Activated T-helper 17 cell treated with anti-CD3 and anti-CD28 coated beads, Interleukin-2, amount 50 U/mL, for 72 hours (primary cell): ENCODE measurements at regions not wholly inside any gene's neighbourhood (a gene's known extent, or its start where the extent isn't known, plus 50 kb on each side); places are given as distances from the start of the nearest gene placed in this dataset.

Source experiments
- ATAC-seq: fragments of 150-1000 bp; cut with Tn5 transposase; replicated peaks from 2 replicates; pipeline ENCODE4 v1.10.0; 2021; ENCODE audit warnings: mild to moderate bottlenecking, moderate library complexity
- H3K27ac Mint-ChIP-seq: one replicate; pipeline ENCODE4 v1.8.0; 2022; ENCODE audit warnings: mixed read lengths
- H3K27me3 Mint-ChIP-seq: one replicate; pipeline ENCODE4 v1.8.0; 2022; ENCODE audit warnings: mixed read lengths
- H3K36me3 Mint-ChIP-seq: one replicate; pipeline ENCODE4 v1.8.0; 2022; ENCODE audit warnings: low read depth, mild to moderate bottlenecking, mixed read lengths
- H3K4me1 Mint-ChIP-seq: one replicate; pipeline ENCODE4 v1.8.0; 2022; ENCODE audit warnings: mixed read lengths
- H3K4me3 Mint-ChIP-seq: one replicate; pipeline ENCODE4 v1.8.0; 2022; ENCODE audit warnings: mild to moderate bottlenecking, mixed read lengths
- H3K9me3 Mint-ChIP-seq: one replicate; pipeline ENCODE4 v1.8.0; 2022; ENCODE audit warnings: mixed read lengths

- no peaks in the 10 kb centered on the region for H3K27me3 Mint-ChIP-seq
- H3K27ac Mint-ChIP-seq, result no peak overlapping the region
- no peaks in the 10 kb centered on the region for H3K9me3 Mint-ChIP-seq
- H3K4me3 Mint-ChIP-seq, result no peak overlapping the region
- ATAC-seq, result peak; percentile 61
- H3K36me3 Mint-ChIP-seq, result no peaks in the 10 kb centered on the region
- peaks cover 5% of the 10 kb centered on the region for H3K4me1 Mint-ChIP-seq
Observed at GRCh38 chr18:11553098-11553940, 56.1 kb upstream of the SLC35G4 start.

GRCh38 chr18:11548916-11549551 is 60.4 kb upstream of the SLC35G4 start:
- Mint-ChIP-seq H3K4me1 (peaks cover 5% of the 10 kb centered on the region), H3K36me3 (no peaks in the 10 kb centered on the region), H3K27ac (no peak overlapping the region), H3K4me3 (no peak overlapping the region), H3K27me3 (no peaks in the 10 kb centered on the region), H3K9me3 (peaks cover 2% of the 10 kb centered on the region)
- ATAC-seq, result no peak

GRCh38 chr18:11548396-11548795 is 61.0 kb upstream of the SLC35G4 start:
- H3K4me3 Mint-ChIP-seq, result no peak overlapping the region
- H3K4me1 Mint-ChIP-seq, result peaks cover 3% of the 10 kb centered on the region

GRCh38 chr18:11544060-11544633 is 65.2 kb upstream of the SLC35G4 start:
- Mint-ChIP-seq H3K27me3 (peaks cover 6% of the 10 kb centered on the region), H3K4me3 (no peak overlapping the region), H3K36me3 (no peaks in the 10 kb centered on the region), H3K4me1 (no peaks in the 10 kb centered on the region), H3K9me3 (peaks cover 8% of the 10 kb centered on the region), H3K27ac (no peak overlapping the region)
- ATAC-seq, result no peak

More at GRCh38 chr18:11548396-11548795, 61.0 kb upstream of the SLC35G4 start:
- Mint-ChIP-seq H3K9me3 (peaks cover 7% of the 10 kb centered on the region), H3K36me3 (no peaks in the 10 kb centered on the region), H3K27ac (no peak overlapping the region), H3K27me3 (no peaks in the 10 kb centered on the region)
- no peak for ATAC-seq

- Mint-ChIP-seq H3K27ac (no peak overlapping the region), H3K9me3 (peaks cover 8% of the 10 kb centered on the region), H3K36me3 (no peaks in the 10 kb centered on the region), H3K4me3 (no peak overlapping the region), H3K27me3 (peaks cover 6% of the 10 kb centered on the region), H3K4me1 (no peaks in the 10 kb centered on the region)
- no peak for ATAC-seq
Observed at GRCh38 chr18:11541179-11541578, 68.2 kb upstream of the SLC35G4 start.

- Mint-ChIP-seq H3K27me3 (no peaks in the 10 kb centered on the region), H3K27ac (no peak overlapping the region), H3K9me3 (peaks cover 5% of the 10 kb centered on the region), H3K4me1 (no peaks in the 10 kb centered on the region), H3K4me3 (no peak overlapping the region), H3K36me3 (no peaks in the 10 kb centered on the region)
- no peak for ATAC-seq
Observed at GRCh38 chr18:11533942-11534496, 75.4 kb upstream of the SLC35G4 start.

- H3K27ac Mint-ChIP-seq, result no peak overlapping the region
Observed at GRCh38 chr18:11533513-11533890, 75.9 kb upstream of the SLC35G4 start.

GRCh38 chr18:11532758-11533512 is 76.5 kb upstream of the SLC35G4 start:
- H3K4me3 Mint-ChIP-seq, result no peak overlapping the region
- ATAC-seq, result no peak
- H3K27me3 Mint-ChIP-seq, result no peaks in the 10 kb centered on the region
- no peaks in the 10 kb centered on the region for H3K36me3 Mint-ChIP-seq
- H3K27ac Mint-ChIP-seq, result no peak overlapping the region
- H3K4me1 Mint-ChIP-seq, result no peaks in the 10 kb centered on the region
- H3K9me3 Mint-ChIP-seq, result peaks cover 5% of the 10 kb centered on the region

More at GRCh38 chr18:11533513-11533890, 75.9 kb upstream of the SLC35G4 start:
- H3K9me3 Mint-ChIP-seq, result peaks cover 5% of the 10 kb centered on the region
- H3K4me1 Mint-ChIP-seq, result no peaks in the 10 kb centered on the region
- ATAC-seq, result no peak
- H3K4me3 Mint-ChIP-seq, result no peak overlapping the region
- H3K36me3 Mint-ChIP-seq, result no peaks in the 10 kb centered on the region
- H3K27me3 Mint-ChIP-seq, result no peaks in the 10 kb centered on the region

GRCh38 chr18:11529081-11529480 is 80.3 kb upstream of the SLC35G4 start:
- Mint-ChIP-seq H3K36me3 (no peaks in the 10 kb centered on the region), H3K4me3 (no peak overlapping the region), H3K27me3 (no peaks in the 10 kb centered on the region), H3K27ac (no peak overlapping the region), H3K9me3 (no peaks in the 10 kb centered on the region), H3K4me1 (no peaks in the 10 kb centered on the region)
- ATAC-seq, result no peak

- Mint-ChIP-seq H3K9me3 (no peaks in the 10 kb centered on the region), H3K27ac (no peak overlapping the region), H3K4me1 (no peaks in the 10 kb centered on the region), H3K36me3 (no peaks in the 10 kb centered on the region), H3K4me3 (no peak overlapping the region), H3K27me3 (peaks cover 7% of the 10 kb centered on the region)
- ATAC-seq, result no peak
Observed at GRCh38 chr18:11526675-11527074, 82.7 kb upstream of the SLC35G4 start.

- ATAC-seq, result no peak
- Mint-ChIP-seq H3K9me3 (no peaks in the 10 kb centered on the region), H3K27ac (no peak overlapping the region), H3K36me3 (no peaks in the 10 kb centered on the region), H3K4me1 (no peaks in the 10 kb centered on the region), H3K4me3 (no peak overlapping the region), H3K27me3 (peaks cover 7% of the 10 kb centered on the region)
Observed at GRCh38 chr18:11523804-11524203, 85.6 kb upstream of the SLC35G4 start.

GRCh38 chr18:11522992-11523391 is 86.4 kb upstream of the SLC35G4 start:
- H3K27ac Mint-ChIP-seq, result no peak overlapping the region
- no peaks in the 10 kb centered on the region for H3K9me3 Mint-ChIP-seq
- no peaks in the 10 kb centered on the region for H3K4me1 Mint-ChIP-seq
- no peak for ATAC-seq
- H3K27me3 Mint-ChIP-seq, result peaks cover 7% of the 10 kb centered on the region
- H3K36me3 Mint-ChIP-seq, result no peaks in the 10 kb centered on the region
- no peak overlapping the region for H3K4me3 Mint-ChIP-seq

- H3K4me3 Mint-ChIP-seq, result no peak overlapping the region
- H3K27me3 Mint-ChIP-seq, result peaks cover 7% of the 10 kb centered on the region
- no peaks in the 10 kb centered on the region for H3K4me1 Mint-ChIP-seq
- H3K9me3 Mint-ChIP-seq, result no peaks in the 10 kb centered on the region
- no peaks in the 10 kb centered on the region for H3K36me3 Mint-ChIP-seq
- no peak for ATAC-seq
- H3K27ac Mint-ChIP-seq, result no peak overlapping the region
Observed at GRCh38 chr18:11521853-11522252, 87.5 kb upstream of the SLC35G4 start.

- Mint-ChIP-seq H3K4me3 (no peak overlapping the region), H3K27ac (no peak overlapping the region), H3K27me3 (peaks cover 9% of the 10 kb centered on the region), H3K9me3 (no peaks in the 10 kb centered on the region), H3K36me3 (no peaks in the 10 kb centered on the region), H3K4me1 (no peaks in the 10 kb centered on the region)
- ATAC-seq, result no peak
Observed at GRCh38 chr18:11520536-11520935, 88.9 kb upstream of the SLC35G4 start.
